ENCODE measurements at regions not wholly inside any gene's neighbourhood (a gene's known extent, or its start where the extent isn't known, plus 50 kb on each side); places are given as distances from the start of the nearest gene placed in this dataset.
"Not testable (repeated sequence)": the region's sequence is repeated elsewhere in the genome, so short reads cannot be mapped to it uniquely, and the experiment has no call there.

DNA sequence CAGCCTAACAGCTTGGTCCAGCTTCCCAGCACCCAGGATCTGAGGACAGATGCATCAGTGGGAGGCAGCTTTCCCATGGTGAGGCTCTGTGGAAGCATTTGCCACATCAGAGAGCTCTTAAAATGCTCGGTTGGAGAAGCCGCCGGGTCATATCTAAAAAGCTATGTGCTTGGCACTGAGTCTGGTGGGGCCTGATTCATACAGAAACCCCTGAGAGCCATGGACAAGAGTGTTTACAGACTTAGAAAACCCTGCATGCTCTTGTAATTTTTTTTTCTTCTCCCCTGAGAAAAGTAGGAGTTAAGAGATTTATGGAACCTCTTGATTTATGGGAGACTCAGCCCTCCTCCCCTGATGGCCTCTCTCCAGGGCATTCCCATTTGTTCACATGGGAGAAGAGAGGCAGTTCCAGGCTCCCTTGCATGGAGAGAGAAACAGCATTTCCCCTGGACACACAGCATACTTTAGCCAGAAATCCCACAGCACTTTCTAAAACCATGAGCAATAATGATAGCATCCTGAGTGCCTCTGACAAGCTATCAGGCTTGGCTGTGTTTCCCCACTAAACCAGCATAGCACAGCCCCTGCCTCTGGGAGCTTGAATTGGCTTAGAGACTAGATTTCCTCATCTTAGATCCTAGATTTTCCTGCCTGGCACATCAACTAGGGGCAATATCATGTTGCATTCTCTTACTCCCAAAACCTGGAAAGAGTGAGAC is 322.1 kb upstream of the AUTS2 start:
- no peak for DNase-seq (ENCODE audit: low spot score)

DNA sequence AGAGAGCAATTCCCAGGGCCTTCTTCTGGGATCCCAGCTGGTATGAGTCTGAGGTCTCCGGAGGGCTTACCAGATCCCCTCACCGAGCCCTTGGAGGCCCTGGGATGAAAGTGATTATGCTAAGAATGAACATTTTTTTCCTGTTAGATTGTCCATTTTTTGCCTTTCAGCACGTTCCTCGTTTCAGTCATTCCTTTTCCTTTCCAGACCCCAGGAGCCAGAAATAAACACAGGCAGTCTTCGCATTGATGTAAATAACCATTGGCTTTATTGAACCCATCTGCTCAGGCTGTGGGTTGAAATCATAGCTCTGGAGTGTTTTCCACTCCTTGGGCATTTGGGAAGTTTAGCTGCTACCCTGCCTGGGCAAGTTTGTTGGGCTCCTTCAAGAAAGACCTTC is 320.9 kb upstream of the AUTS2 start:
- DNase-seq (ENCODE audit: low spot score) = no peak

DNA sequence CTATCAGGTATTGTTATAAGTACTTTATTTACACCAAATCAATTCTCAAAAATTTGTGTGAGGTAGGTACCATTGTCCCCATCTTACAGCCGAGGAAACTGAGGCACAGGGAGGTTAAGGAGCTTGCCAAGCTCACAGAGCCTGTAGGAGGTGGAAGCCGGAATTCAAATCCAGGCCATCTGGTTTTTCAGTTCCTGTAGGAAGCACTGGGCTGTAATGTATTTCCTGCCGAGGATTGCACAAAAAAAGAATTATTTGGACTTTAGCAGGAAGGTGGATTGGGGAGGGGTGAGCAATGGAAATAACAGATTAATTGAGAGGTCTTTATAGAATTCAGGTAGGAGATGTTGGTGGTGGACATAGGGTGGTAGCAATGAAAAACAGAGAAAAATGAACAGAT is 315.3 kb upstream of the AUTS2 start:
- DNase-seq (ENCODE audit: low spot score) = no peak

DNA sequence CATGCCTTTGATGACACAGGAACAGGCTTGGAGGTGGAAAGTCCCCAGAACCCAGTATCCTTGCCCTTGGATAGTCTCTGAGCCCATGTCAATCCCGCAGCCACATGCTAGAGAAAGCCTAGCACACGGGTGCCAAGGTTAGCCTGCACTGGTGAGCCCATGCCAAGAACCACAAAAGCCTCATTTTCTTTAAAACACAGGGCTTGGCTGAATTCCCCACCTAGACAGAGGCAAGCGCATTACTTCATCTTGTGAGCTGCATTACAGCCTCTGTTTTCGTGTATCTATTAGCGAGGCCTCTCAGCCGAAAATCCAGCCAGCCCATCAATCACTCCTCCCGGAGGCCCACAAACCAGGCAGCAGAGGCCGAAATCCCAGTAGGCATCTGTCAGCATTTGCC is 314.9 kb upstream of the AUTS2 start:
- DNase-seq (ENCODE audit: low spot score) = no peak

DNA sequence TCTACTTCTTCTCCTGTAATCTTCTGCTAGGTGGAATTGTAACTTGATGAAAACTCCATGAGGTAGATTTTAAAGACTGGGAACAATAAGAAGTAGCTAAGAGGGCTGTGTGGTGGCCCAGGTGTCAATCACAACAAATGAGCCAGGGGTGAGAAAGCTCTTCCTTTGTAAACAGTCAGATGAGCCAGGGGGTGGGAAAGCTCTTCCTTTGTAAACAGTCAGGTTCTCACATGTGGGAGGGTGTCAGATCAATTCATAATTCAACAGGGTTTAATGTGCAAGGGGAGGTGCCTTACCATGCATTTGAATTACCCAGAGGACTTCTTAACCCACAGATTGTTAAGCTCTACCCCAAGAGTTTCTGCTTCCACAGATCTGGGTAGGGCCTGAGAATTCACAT is 312.4 kb upstream of the AUTS2 start:
- no peak for DNase-seq (ENCODE audit: low spot score)

DNA sequence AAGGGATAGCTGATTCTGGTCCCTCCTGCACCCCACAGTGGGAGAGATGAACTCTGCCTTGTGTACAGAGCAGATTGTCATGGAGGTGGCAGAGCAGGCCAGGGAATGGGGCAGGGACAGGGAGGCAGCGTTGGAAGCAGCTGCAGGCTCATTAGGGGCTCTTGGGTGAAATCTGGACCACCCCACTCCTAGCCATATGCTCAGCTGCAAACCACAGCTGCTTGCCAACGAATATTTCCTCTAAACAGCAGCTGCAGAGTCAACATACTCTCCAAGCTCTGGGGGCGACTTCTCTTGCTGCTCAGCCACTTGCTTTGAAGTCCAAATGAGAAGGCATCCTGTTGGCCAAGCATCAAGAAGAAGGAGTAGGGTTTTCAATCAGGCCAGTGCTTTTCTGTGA is 302.3 kb upstream of the AUTS2 start:
- no peak for DNase-seq (ENCODE audit: low spot score)

DNA sequence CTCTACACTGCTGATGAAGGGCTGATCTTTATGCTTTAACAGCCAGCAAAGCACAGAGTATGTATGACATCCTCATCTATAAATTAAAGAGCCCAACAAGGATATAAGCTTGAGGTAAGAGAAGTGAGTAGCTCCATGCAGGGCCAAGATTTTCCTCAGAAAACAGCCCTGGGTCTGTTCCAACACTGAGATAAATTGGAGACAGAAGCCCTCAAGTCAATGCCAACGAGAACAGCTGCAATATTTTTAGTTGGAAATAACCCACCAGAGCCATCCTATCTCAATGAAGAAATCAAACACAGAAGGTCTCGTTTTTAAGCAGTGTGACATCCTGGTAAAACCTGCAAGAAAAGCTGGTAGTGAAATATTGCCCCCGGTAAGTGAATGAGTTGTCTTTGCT is 297.0 kb upstream of the AUTS2 start:
- no peak for DNase-seq (ENCODE audit: low spot score)

DNA sequence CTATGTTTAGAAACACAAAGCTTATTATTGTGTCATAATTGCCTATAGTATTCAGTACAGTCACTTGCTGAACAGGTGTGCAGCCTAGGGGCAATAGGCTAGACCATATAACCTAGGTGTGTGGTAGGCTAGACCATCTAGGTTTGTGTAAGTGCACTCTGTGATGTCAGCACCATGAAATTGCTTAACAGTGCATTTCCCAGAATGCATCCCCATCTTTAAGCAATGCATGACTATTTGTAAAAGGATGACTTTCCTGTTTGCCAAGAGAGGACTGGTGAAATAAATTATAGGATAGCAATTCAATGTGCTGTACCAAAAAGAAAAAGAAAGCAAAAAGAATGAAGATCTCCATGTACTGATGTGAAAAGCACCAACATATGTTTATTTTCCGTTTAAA is 288.7 kb upstream of the AUTS2 start:
- no peak for DNase-seq (ENCODE audit: low spot score)

DNA sequence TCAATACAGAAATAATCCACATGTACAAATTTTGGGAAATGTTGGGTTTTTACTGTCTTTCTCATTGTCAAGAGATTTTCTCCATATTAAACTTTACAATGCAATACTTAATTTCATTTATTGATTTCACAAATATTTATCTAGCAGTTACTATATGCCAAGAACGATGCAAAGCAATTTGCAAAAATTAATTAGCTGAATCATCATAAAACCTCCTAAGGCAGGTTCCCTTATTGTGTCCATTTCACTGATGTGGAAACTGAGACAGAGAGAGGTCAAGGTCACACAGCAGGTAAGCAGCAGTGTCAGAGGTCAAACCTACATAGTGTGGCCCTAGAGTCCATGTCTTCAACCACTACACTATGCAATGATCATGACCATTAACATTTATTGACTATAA is 286.8 kb upstream of the AUTS2 start:
- DNase-seq (ENCODE audit: low spot score) = no peak

DNA sequence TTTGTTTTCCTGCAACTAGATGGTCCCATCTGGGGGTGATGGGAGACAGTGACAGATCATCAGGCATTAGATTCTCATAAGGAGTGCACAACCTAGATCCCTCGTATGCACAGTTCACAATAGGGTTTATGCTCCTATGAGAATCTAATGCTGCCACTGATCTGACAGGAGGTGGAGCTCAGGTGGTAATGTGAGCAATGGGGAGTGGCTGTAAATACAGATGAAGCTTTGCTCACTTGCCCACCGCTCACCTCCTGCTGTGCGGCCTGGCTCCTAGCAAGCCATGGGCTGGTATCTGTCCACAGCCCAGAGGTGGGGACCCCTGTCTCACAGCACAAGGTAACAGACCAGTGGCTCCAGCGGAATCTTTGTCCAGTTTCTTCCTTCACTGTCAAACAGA is 284.4 kb upstream of the AUTS2 start:
- DNase-seq (ENCODE audit: low spot score) = not testable (repeated sequence)

DNA sequence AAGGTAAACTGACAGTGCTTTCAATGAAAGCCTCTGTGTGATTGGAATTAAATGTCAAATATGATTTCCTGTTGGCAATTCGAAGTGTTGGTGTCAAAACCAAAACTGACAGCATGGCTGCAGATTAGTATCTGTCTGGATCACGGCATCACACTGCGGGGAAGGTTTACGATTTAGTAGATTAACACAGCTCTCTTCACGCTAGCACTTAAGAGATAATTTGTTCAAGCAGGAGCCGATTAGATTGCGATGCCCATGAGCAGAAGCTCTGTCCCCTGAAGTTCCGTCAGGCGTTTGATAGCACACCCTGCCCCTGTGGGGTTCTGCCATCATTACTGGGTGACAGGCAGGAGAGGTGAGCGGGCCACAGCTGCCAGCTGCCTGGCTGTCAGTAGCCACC is 279.5 kb upstream of the AUTS2 start:
- DNase-seq (ENCODE audit: low spot score) = no peak

DNA sequence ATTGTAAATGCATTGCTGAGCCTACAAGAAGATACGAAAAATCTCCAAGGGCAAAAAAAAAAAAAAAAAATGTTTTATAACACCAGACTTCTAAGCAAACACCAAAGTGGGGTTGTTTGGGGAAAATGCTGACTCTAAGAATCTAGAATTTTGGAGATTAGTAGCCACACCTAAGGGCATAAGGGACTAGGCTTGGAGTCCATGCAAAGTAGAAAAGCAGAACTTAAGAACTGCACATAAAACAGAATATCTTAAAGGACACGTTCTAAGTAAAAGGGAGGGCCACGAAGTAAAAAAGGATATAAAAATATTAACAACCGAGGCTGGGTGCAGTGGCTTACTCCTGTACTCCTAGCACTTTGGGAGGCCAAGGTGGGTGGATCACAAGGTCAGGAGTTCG is 269.8 kb upstream of the AUTS2 start:
- no peak for DNase-seq (ENCODE audit: low spot score)

DNA sequence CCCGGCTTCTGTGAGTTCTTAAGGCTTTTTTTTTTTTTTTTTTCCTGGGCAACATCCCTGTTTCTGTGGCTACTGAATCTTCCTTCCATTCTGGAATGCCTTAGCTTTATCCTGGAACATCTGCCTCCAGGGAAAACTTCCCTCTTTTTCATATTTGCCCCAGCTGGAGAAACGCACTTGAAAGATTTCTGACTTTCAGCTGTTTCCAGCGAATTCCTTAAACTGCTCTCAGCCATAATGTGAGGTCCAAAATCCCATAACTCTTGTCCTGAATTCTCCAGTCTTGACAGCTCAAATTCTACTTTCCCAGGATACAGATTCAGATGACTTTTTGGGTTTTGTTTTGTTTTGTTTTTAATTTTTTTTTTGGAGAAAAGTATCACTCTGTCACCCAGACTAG is 263.6 kb upstream of the AUTS2 start:
- DNase-seq (ENCODE audit: low spot score) = no peak

DNA sequence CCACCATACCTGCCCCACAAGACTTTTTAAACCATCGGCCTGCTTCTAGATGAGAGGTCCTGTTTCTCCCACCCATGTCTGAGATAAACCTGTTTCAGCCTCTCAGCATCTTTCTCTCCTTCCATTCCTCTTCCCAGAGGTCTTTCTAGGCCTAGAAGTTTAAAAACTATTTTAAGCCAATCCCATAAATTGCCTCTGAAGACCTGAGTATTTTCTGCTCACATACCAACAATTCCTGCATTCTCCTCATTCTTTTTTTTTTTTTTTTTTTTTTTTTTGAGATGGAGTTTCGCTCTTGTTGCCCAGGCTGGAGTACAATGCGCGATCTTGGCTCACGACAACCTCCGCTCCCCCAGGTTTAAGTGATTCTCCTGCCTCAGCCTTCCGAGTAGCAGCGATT is 262.9 kb upstream of the AUTS2 start:
- DNase-seq (ENCODE audit: low spot score) = no peak

DNA sequence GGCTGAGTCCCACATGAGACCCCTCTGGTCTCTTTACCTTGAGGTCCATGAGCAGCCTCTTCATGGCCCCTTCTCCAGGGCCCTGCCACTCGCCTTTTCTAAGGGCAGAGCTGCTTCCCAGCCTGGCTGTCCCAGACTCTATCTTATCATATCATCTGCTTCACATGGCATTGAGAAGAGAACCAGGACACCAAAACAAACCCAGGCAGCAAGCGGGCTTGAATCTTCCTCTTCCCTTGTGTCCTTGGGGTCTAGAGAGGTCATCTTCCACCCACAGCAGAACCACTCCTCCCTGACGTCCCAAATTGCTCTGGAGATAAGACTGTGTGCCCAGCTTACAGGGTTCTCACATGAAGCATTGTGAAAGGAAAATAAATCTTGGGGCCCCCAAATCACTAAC is 261.3 kb upstream of the AUTS2 start:
- DNase-seq (ENCODE audit: low spot score) = no peak

DNA sequence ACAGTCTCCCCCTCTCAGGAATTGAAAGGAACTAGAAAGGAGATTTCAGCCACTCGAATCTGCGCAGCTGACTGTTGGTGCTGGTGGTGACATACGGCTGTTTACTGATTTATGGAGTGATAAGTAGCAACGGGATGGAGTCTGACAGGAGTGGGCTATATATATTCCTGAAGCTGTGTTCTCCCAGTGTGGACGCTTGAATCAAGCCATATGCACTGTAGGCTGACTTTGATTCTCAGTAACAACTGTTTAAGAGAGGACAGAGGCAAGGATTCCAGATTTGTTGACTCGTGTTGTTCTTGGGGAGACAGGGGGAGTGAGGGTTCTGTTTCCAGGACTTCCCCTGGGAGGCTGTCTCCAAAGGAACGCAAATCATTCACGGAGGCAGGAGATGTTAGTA is 260.1 kb upstream of the AUTS2 start:
- DNase-seq (ENCODE audit: low spot score) = no peak

DNA sequence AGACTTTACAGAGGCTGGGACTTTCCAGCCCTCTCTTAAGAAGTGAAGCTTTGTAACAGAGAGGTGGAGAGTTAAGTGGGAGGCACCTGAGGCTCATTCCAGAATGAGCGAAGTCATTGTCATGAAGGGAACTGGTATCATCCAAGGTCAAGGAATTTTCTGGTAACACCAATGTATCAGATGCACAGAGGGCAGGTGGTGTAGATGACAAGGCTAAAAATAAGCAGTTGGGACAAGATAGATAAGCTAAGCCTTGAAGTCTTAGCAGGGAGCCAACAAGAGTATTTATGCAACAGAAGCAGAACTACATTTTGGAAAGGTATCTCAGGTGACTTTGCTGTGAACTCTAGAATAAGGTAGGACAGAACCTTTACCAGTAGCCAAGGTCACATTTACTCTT is 257.0 kb upstream of the AUTS2 start:
- DNase-seq (ENCODE audit: low spot score) = no peak

DNA sequence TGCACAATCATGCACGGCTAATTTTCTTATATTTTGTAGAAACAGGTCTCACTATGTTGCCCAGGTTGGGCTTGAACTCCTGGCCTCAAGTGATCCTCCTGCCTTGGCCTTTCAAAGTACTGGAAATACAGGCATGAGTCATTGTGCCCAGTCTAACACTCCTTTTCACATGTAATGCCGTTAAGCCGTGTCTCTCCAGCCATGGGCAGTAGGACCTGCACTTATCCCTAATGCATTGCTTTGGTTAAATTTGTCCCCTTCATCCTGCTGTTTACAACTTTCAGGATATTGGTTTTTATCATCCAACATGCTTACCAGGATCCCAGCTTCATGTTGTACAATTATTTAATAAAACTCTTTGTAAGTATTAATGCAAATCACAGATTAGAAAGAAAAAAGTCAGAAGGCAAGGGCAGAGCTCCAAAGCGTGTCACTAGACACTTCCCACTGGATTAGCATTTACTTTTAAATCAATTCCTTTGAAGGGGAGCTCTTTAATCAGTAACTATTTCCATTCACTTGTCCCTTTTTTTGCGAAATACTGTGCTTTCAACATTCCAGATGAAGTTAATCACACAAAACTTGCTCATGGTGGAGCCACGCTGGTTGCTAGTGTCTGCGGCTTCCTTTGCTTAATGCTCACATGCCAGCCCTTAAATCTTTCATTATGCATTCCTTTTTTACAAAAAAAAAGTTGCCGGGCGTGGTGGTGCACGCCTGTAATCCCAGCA is 256.0 kb upstream of the AUTS2 start:
- DNase-seq (ENCODE audit: low spot score) = no peak

DNA sequence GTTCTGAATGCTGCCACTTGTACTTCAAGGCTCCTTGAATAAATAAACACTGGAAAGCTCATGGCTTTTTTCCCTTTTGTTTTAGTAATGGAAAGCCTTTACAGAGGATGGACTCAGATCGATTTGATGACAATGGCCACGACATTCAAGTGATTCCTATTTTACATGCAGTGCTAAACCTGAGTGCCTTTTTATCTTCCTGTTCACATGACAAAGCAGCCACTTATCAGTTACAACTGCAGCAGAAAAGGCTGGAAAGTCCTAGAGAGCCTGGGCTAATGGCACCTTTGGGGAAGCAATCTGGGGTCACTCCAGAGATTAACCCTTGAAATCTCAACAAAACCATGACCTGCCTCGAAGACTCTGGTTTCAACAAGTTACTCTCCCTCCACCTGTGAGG is 249.0 kb upstream of the AUTS2 start:
- no peak for DNase-seq (ENCODE audit: low spot score)

DNA sequence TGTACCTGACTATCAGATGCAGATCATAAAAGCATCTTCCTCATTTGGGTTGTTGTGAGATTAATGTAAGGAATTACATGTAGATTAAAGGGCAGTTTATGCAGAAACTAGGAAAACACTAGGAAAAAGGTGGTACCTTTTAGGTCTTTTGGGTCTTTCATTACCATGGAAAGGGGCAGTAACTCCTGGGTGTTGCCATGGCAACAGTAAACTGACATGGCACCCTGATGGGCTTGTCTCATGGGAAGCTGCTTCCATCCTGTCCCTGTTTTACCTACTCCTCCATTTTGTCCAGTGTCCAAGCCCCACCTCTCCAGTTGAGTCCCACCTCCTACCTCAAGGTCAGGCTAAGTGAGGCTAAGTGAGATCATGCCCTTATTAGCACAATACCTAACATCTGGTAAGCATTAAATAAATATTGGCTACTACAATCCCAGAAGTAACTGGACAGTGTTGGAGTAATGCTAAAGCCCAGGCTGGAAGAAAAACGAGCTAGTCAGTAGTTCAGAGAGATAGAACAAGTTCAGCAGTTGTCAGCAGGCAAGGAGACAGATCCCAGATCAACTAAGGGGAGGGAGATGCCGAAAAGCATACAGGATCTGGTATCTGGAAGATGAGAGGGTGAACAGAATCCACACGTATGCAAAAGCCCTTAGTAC is 240.0 kb upstream of the AUTS2 start:
- no peak for DNase-seq (ENCODE audit: low spot score)

DNA sequence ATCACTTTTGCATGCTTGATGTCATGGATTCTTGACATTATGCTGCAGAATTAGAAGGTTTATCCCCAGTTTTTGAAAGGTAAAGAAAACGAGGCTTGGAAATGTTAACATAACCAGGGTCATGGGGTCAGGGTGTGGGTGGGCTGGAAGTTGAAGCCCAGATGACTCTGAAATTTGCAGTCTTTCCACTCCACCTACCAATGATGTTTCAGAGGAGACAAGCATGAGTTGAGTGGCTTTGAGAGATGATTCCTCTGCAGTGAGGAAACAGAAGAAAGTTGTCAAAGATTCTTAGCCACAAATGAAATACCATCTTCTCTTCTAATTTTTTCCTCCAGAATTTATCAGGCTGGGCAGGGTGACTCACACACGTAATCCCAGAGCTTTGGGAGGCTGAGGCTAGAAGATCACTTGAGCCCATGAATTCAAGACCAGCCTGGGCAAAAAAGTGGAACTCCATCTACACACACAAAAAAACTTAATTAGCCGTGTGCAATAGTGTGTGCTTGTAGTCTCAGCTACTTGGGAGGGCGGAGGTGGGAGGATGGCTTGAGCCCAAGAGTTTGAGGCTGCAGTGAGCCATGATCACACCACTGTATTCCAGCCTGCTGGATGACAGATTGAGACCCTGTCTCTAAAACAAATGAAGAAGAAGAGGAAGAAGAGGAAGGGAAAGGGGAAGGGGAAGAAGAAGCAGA is 239.1 kb upstream of the AUTS2 start:
- DNase-seq (ENCODE audit: low spot score) = no peak

DNA sequence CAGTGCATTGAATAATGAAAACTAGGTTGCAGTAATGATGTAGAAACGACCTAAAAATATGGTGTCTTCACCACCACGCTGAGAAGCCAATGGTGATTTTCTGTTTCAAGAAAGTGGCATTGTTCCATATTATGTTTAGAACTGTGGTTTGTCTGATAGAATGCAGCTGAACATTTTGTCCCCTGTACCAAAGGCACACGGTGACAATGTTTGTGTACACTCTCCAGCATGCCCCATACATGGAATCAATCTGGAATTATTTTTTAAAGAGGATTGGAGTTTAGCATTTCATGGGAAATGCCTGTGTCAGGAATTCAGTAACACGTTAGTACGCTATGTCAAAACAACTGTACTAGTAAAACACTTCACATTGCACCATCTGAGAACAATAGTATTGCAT is 237.4 kb upstream of the AUTS2 start:
- DNase-seq (ENCODE audit: low spot score) = no peak

DNA sequence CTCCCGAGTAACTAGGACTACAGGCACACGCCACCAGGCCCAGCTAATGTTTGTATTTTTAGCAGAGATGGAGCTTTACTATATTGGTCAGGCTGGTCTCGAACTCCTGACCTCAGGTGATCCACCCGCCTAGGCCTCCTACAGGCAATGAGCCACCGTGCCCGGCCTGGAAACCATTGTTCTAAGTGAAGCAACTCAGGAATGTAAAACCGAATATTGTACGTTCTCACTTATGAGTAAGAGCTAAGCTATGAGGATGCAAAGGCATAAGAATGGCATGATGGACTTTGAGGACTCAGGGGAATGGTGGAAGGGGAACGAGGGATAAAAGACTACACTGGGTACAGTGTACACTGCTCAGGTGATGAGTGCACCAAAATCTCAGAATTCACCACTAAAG is 235.1 kb upstream of the AUTS2 start:
- DNase-seq (ENCODE audit: low spot score) = no peak
